C4-2B (cell line): ENCODE measurements at regions not wholly inside any gene's neighbourhood (a gene's known extent, or its start where the extent isn't known, plus 50 kb on each side); places are given as distances from the start of the nearest gene placed in this dataset.

ENCODE experiments used
- ZFX ChIP-seq: fragments of 450-650 bp; IDR thresholded peaks from 2 replicates; pipeline ENCODE4 v1.6.1; 2017
- TF ChIP-seq, protein P1 (sequence below): fragments of 450-650 bp; conservative IDR thresholded peaks from 2 replicates; pipeline ENCODE4 v1.5.1; 2017; ENCODE audit warnings: mild to moderate bottlenecking

DNA sequence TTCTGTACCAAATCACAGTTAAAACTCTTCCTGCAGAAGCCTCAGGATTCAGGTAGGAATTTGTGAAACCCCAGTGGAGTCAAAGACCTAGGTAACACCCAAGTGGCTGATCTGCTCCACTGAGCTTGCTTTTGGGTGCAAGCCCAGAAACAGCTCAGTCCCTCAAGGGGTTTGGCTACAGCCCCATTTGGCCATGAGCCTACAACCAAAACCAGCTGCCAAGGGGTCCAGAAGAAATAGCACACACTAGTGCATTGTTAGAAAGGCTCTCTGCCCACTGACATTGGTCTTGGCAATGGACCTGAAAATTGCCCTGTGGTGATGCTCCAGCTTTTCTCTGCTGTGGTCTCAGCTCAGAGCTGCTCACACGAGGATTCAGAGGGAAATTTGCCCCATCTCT, 577.4 kb upstream of the INTU start:
- TF ChIP-seq, protein P1, sequence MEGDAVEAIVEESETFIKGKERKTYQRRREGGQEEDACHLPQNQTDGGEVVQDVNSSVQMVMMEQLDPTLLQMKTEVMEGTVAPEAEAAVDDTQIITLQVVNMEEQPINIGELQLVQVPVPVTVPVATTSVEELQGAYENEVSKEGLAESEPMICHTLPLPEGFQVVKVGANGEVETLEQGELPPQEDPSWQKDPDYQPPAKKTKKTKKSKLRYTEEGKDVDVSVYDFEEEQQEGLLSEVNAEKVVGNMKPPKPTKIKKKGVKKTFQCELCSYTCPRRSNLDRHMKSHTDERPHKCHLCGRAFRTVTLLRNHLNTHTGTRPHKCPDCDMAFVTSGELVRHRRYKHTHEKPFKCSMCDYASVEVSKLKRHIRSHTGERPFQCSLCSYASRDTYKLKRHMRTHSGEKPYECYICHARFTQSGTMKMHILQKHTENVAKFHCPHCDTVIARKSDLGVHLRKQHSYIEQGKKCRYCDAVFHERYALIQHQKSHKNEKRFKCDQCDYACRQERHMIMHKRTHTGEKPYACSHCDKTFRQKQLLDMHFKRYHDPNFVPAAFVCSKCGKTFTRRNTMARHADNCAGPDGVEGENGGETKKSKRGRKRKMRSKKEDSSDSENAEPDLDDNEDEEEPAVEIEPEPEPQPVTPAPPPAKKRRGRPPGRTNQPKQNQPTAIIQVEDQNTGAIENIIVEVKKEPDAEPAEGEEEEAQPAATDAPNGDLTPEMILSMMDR = no peak
- no peak for TF ChIP-seq ZFX
